Left lung (tissue), 4 donors: ENCODE measurements at regions not wholly inside any gene's neighbourhood (a gene's known extent, or its start where the extent isn't known, plus 50 kb on each side); places are given as distances from the start of the nearest gene placed in this dataset.
"Not testable (repeated sequence)": the region's sequence is repeated elsewhere in the genome, so short reads cannot be mapped to it uniquely, and the experiment has no call there.

Experiments
- ATAC-seq: fragments of 200-7000 bp; cut with Tn5 transposase; one replicate; pipeline ENCODE4 v1.9.1; 2020; ENCODE audit warnings: moderate library complexity
- DNase-seq, 4 donors: peaks; one replicate each; pipeline ENCODE4 v3.0.0-alpha.2; 2013 to 2020
- H3K27ac ChIP-seq, 2 donors: fragments of 200-600 bp; sonication (generic) in 1 of 2; one replicate each; pipeline versions ENCODE4 v1.5.0 to v1.8.0; 2020 to 2021
- H3K27me3 ChIP-seq, 2 donors: fragments of 200-600 bp; sonication (generic) in 1 of 2; one replicate each; pipeline versions ENCODE4 v1.5.0 to v1.8.0; 2020 to 2021
- H3K36me3 ChIP-seq, 2 donors: fragments of 200-600 bp; sonication (generic) in 1 of 2; one replicate each; pipeline versions ENCODE4 v1.5.0 to v1.8.0; 2020 to 2021
- H3K4me1 ChIP-seq, 2 donors: fragments of 200-600 bp; one replicate each; pipeline ENCODE4 v1.8.0; 2021
- H3K4me3 ChIP-seq, 2 donors: fragments of 200-600 bp; sonication (generic) in 1 of 2; one replicate each; pipeline versions ENCODE4 v1.5.0 to v1.8.0; 2020 to 2021; ENCODE audit warnings: mild to moderate bottlenecking in 1 of 2
- H3K9me3 ChIP-seq, 2 donors: fragments of 200-600 bp; sonication (generic) in 1 of 2; one replicate each; pipeline versions ENCODE4 v1.5.0 to v1.8.0; 2020 to 2021
- CTCF ChIP-seq, 2 donors: fragments of 200-600 bp; sonication (generic) in 1 of 2; IDR thresholded peaks; one replicate each; pipeline versions ENCODE4 v1.5.0 to v1.8.0; 2021; ENCODE audit warnings: antibody characterized with exemption in 2 of 2
- intact Hi-C, 2 donors: fragments of 100-400 bp; cut with DNase I; formaldehyde crosslinking; loops; one replicate each; pipeline versions ENCODE4 v1.11.2 to v1.14.2; 2022
- donor health status: DM: no; HTN: yes; CAD: no.
- donor health status: DM: no; HTN: no; CAD: no.

GRCh38 chrX:74065831-74066390 lies 213.4 kb upstream of the XIST start:
- no peak for DNase-seq
- no peak overlapping the region for H3K27ac ChIP-seq
- no peak overlapping the region for H3K4me3 ChIP-seq
- no peaks in the 10 kb centered on the region for H3K36me3 ChIP-seq
- no peaks in the 10 kb centered on the region for H3K9me3 ChIP-seq
- intact Hi-C loops = no loop called here
- ATAC-seq = no peak
- no peaks in the 10 kb centered on the region for H3K4me1 ChIP-seq
- TF ChIP-seq CTCF (IDR thresholded peaks at IDR 0.05) = no peak
- H3K27me3 ChIP-seq = no peaks in the 10 kb centered on the region

- Histone ChIP-seq H3K4me1 (no peaks in the 10 kb centered on the region), H3K27me3 (no peaks in the 10 kb centered on the region), H3K36me3 (no peaks in the 10 kb centered on the region), H3K9me3 (no peaks in the 10 kb centered on the region), H3K4me3 (no peak overlapping the region), H3K27ac (no peak overlapping the region)
- TF ChIP-seq CTCF (IDR thresholded peaks at IDR 0.05) = no peak
- DNase-seq = no peak
- ATAC-seq = no peak
- intact Hi-C loops = no loop called here
These were observed 211.1 kb upstream of the XIST start for GRCh38 chrX:74063426-74064155.

GRCh38 chrX:74061879-74062278 lies 209.4 kb upstream of the XIST start:
- TF ChIP-seq CTCF (IDR thresholded peaks at IDR 0.05) = no peak
- no peak overlapping the region for H3K4me3 ChIP-seq
- no peaks in the 10 kb centered on the region for H3K27me3 ChIP-seq
- intact Hi-C loops = no loop called here
- DNase-seq (no peak), ATAC-seq (no peak)
- no peak overlapping the region for H3K27ac ChIP-seq
- H3K36me3 ChIP-seq = no peaks in the 10 kb centered on the region
- no peaks in the 10 kb centered on the region for H3K4me1 ChIP-seq
- no peaks in the 10 kb centered on the region for H3K9me3 ChIP-seq

- no peak for DNase-seq
- Histone ChIP-seq H3K4me1 (no peaks in the 10 kb centered on the region), H3K4me3 (no peak overlapping the region), H3K9me3 (peaks cover 0 to 11% of the 10 kb centered on the region in 2 donors), H3K27me3 (no peaks in the 10 kb centered on the region), H3K27ac (no peak overlapping the region), H3K36me3 (no peaks in the 10 kb centered on the region)
- TF ChIP-seq CTCF (IDR thresholded peaks at IDR 0.05) = no peak
- intact Hi-C loops = no loop called here
- ATAC-seq = no peak
These were observed 196.6 kb upstream of the XIST start for GRCh38 chrX:74049126-74049525.

- DNase-seq, intact Hi-C loops, ATAC-seq: not testable (repeated sequence)
These were observed 181.6 kb upstream of the XIST start for GRCh38 chrX:74034066-74034465.

GRCh38 chrX:74031527-74031926 lies 179.0 kb upstream of the XIST start:
- H3K9me3 ChIP-seq, H3K4me1 ChIP-seq, intact Hi-C loops, H3K36me3 ChIP-seq, H3K27ac ChIP-seq, DNase-seq, ATAC-seq, H3K27me3 ChIP-seq, H3K4me3 ChIP-seq: not testable (repeated sequence)

More at GRCh38 chrX:74034066-74034465, 181.6 kb upstream of the XIST start:
- peaks cover 0 to 14% of the 10 kb centered on the region in 2 donors for H3K9me3 ChIP-seq
- not testable (repeated sequence) for H3K4me1 ChIP-seq, H3K27me3 ChIP-seq, H3K4me3 ChIP-seq, H3K36me3 ChIP-seq, H3K27ac ChIP-seq

- H3K9me3 ChIP-seq, H3K4me3 ChIP-seq, H3K27ac ChIP-seq, H3K36me3 ChIP-seq, H3K27me3 ChIP-seq, ATAC-seq, DNase-seq, intact Hi-C loops, H3K4me1 ChIP-seq: not testable (repeated sequence)
These were observed 178.3 kb upstream of the XIST start for GRCh38 chrX:74030766-74031165.

GRCh38 chrX:74025145-74025544 lies 172.6 kb upstream of the XIST start:
- ATAC-seq, H3K9me3 ChIP-seq, H3K27me3 ChIP-seq, H3K4me1 ChIP-seq, H3K27ac ChIP-seq, H3K36me3 ChIP-seq, intact Hi-C loops, DNase-seq, H3K4me3 ChIP-seq: not testable (repeated sequence)
